ENCODE measurements at regions not wholly inside any gene's neighbourhood (a gene's known extent, or its start where the extent isn't known, plus 50 kb on each side); places are given as distances from the start of the nearest gene placed in this dataset.

DNA sequence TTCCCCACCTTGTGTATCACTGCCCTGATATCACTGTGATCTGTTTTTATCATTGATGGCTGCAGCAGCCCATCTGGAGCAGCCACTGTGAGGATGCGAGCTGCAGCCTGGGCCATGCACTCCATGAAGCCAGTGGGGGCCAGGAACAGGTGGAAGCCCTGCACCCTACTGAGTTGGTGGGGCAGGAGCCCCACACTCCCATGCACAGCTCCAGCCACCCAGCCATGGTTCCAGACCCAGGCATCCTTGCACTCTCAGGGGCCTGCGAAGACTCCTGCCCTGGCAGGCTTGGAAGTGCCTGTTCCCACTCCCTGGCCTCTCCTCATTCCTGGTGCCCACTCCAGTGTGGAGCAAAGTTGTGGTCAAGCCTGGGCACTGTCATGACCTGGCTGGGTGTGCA, 424.0 kb upstream of the FZD8 start:
- TF ChIP-seq POLR2A (IDR thresholded peaks at IDR 0.05; ENCODE audit: low read depth, low read length) (no peak), TAF1 (IDR thresholded peaks at IDR 0.05; ENCODE audit: borderline replicate concordance, low read depth, low read length) (no peak), POLR2AphosphoS5 (IDR thresholded peaks at IDR 0.05; ENCODE audit: low read depth, low read length) (no peak)

All from GM12892 (cell line).